ENCODE measurements at regions not wholly inside any gene's neighbourhood (a gene's known extent, or its start where the extent isn't known, plus 50 kb on each side); places are given as distances from the start of the nearest gene placed in this dataset.
A peak's percentile ranks its signal among the peaks of the same experiment; 100 is the strongest.

GRCh38 chr6:44614396-44614795, 226.9 kb downstream of the CDC5L start:
- no peak for DNase-seq

GRCh38 chr6:44615621-44616020, 228.1 kb downstream of the CDC5L start:
- no peak for DNase-seq

GRCh38 chr6:44617416-44617815, 229.9 kb downstream of the CDC5L start:
- no peak for DNase-seq

GRCh38 chr6:44618371-44618770, 230.9 kb downstream of the CDC5L start:
- DNase-seq: no peak

- no peak for DNase-seq
Observed at GRCh38 chr6:44620922-44621321, 233.4 kb downstream of the CDC5L start.

- no peak for DNase-seq
Observed at GRCh38 chr6:44621846-44622245, 234.3 kb downstream of the CDC5L start.

- no peak for DNase-seq
Observed at GRCh38 chr6:44622555-44622954, 235.0 kb downstream of the CDC5L start.

- no peak for DNase-seq
Observed at GRCh38 chr6:44622956-44623355, 235.4 kb downstream of the CDC5L start.

GRCh38 chr6:44624226-44624625, 236.7 kb downstream of the CDC5L start:
- no peak for DNase-seq

GRCh38 chr6:44624936-44625573, 237.5 kb downstream of the CDC5L start:
- DNase-seq: no peak

GRCh38 chr6:44625996-44626395, 238.5 kb downstream of the CDC5L start:
- DNase-seq: no peak

GRCh38 chr6:44626616-44627015, 239.1 kb downstream of the CDC5L start:
- no peak for DNase-seq

GRCh38 chr6:44627091-44627882, 239.8 kb downstream of the CDC5L start:
- DNase-seq: peak in 1 of 2 donors; percentile 18

GRCh38 chr6:44627883-44628271, 240.4 kb downstream of the CDC5L start:
- DNase-seq: no peak

GRCh38 chr6:44628347-44628746, 240.8 kb downstream of the CDC5L start:
- DNase-seq: no peak

GRCh38 chr6:44629636-44630035, 242.1 kb downstream of the CDC5L start:
- no peak for DNase-seq

GRCh38 chr6:44630125-44631028, 242.9 kb downstream of the CDC5L start:
- DNase-seq: peak; percentile 15 to 21

- DNase-seq: no peak
Observed at GRCh38 chr6:44631968-44632367, 244.5 kb downstream of the CDC5L start.

GRCh38 chr6:44634321-44634720, 246.8 kb downstream of the CDC5L start:
- DNase-seq: no peak

GRCh38 chr6:44635486-44635885, 248.0 kb downstream of the CDC5L start:
- DNase-seq: no peak

GRCh38 chr6:44636561-44637248, 249.2 kb downstream of the CDC5L start:
- DNase-seq: no peak

- no peak for DNase-seq
Observed at GRCh38 chr6:44641344-44642031, 254.0 kb downstream of the CDC5L start.
